ENCODE measurements at regions not wholly inside any gene's neighbourhood (a gene's known extent, or its start where the extent isn't known, plus 50 kb on each side); places are given as distances from the start of the nearest gene placed in this dataset.

- WGBS, 4 donors, result 74 to 85% (median 81%) methylated on average over 6 of the region's 6 CpGs
- no peaks in the 10 kb centered on the region for H3K36me3 ChIP-seq
- no peaks in the 10 kb centered on the region for H3K27me3 ChIP-seq
- ATAC-seq (no peak), DNase-seq (no peak)
- intact Hi-C loops (cut with DNase I), result no loop called here
- no peaks in the 10 kb centered on the region for H3K4me1 ChIP-seq
- H3K9me3 ChIP-seq, result peaks cover 0 to 6% (median 0%) of the 10 kb centered on the region in 12 donors
- H3K27ac ChIP-seq, result no peak overlapping the region
- TF ChIP-seq CTCF (IDR thresholded peaks at IDR 0.05) (no peak), POLR2A (IDR thresholded peaks at IDR 0.05) (no peak)
- H3K4me3 ChIP-seq, result no peak overlapping the region
Observed at GRCh38 chr4:58564695-58565475, 1454.7 kb upstream of the IGFBP7 start.

DNA sequence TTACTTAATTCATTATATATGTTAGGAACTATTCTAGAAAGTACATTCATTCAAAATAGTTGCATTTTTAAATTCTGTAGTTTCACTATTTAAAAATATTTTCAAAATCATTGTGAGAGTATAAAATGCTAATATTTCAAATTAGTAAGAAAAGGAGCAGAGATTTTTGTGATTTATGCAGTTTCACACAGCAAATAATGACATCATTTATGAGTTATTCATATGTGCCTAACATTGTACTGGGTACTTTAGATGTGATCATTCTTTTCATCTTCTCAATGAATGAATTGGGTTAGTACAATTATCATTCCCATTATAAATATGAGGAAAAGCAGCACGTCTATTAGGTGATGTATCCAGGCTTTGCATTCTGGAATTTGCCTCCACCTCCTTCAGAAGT lies 1451.0 kb upstream of the IGFBP7 start:
- H3K36me3 ChIP-seq, result no peaks in the 10 kb centered on the region
- DNase-seq, result no peak
- no peaks in the 10 kb centered on the region for H3K27me3 ChIP-seq
- intact Hi-C loops (cut with DNase I), result no loop called here
- TF ChIP-seq POLR2A (IDR thresholded peaks at IDR 0.05), result no peak
- no peak for TF ChIP-seq CTCF (IDR thresholded peaks at IDR 0.05)
- H3K4me1 ChIP-seq, result no peaks in the 10 kb centered on the region
- no peak for ATAC-seq
- H3K9me3 ChIP-seq, result no peaks in the 10 kb centered on the region
- no peak overlapping the region for H3K4me3 ChIP-seq
- H3K27ac ChIP-seq, result no peak overlapping the region
- 50 to 73% (median 57%) methylated on average over 1 of the region's 1 CpG for WGBS, 4 donors

GRCh38 chr4:58560736-58561135 lies 1450.6 kb upstream of the IGFBP7 start:
- DNase-seq (no peak), ATAC-seq (no peak)
- intact Hi-C loops (cut with DNase I), result no loop called here
- H3K9me3 ChIP-seq, result no peaks in the 10 kb centered on the region
- TF ChIP-seq CTCF (IDR thresholded peaks at IDR 0.05), result no peak
- no peak for TF ChIP-seq POLR2A (IDR thresholded peaks at IDR 0.05)
- no peaks in the 10 kb centered on the region for H3K4me1 ChIP-seq
- H3K4me3 ChIP-seq, result no peak overlapping the region
- WGBS, 4 donors, result 66 to 78% (median 74%) methylated on average over 1 of the region's 1 CpG
- no peaks in the 10 kb centered on the region for H3K27me3 ChIP-seq
- H3K27ac ChIP-seq, result no peak overlapping the region
- H3K36me3 ChIP-seq, result no peaks in the 10 kb centered on the region

- H3K9me3 ChIP-seq, result peaks cover 0 to 4% (median 0%) of the 10 kb centered on the region in 12 donors
- H3K4me3 ChIP-seq, result no peak overlapping the region
- H3K27me3 ChIP-seq, result no peaks in the 10 kb centered on the region
- TF ChIP-seq CTCF (IDR thresholded peaks at IDR 0.05) (no peak), POLR2A (IDR thresholded peaks at IDR 0.05) (no peak)
- DNase-seq, result no peak
- no peak overlapping the region for H3K27ac ChIP-seq
- intact Hi-C loops (cut with DNase I), result no loop called here
- no peaks in the 10 kb centered on the region for H3K4me1 ChIP-seq
- no peak for ATAC-seq
- 59 to 78% (median 70%) methylated on average over 2 of the region's 2 CpGs for WGBS, 4 donors
- no peaks in the 10 kb centered on the region for H3K36me3 ChIP-seq
Observed at GRCh38 chr4:58553679-58554078, 1443.5 kb upstream of the IGFBP7 start.

Data from heart left ventricle (tissue), 16 donors.